ENCODE measurements at regions not wholly inside any gene's neighbourhood (a gene's known extent, or its start where the extent isn't known, plus 50 kb on each side); places are given as distances from the start of the nearest gene placed in this dataset.
A peak's percentile ranks its signal among the peaks of the same experiment; 100 is the strongest.

GRCh38 chr22:27388090-27388600 is 413.4 kb downstream of the MN1 start:
- WGBS, result 89% methylated on average over 3 of the region's 3 CpGs
- H4K91ac ChIP-seq (ENCODE audit: low read length), result no peak overlapping the region
- no peaks in the 10 kb centered on the region for H3K9me3 ChIP-seq (ENCODE audit: control insufficient read depth, low read length)
- no peak overlapping the region for H3K4me2 ChIP-seq (ENCODE audit: low read length, poor library complexity, severe bottlenecking)
- no peak overlapping the region for H3K18ac ChIP-seq (ENCODE audit: low read depth in 1 of 2, low read length in 2 of 2)
- no peak overlapping the region for H3K4ac ChIP-seq (ENCODE audit: low read depth in 1 of 2, low read length in 2 of 2)
- H3K23ac ChIP-seq (ENCODE audit: low read length in 2 of 2), result no peak overlapping the region
- no peak overlapping the region for H2BK12ac ChIP-seq (ENCODE audit: low read length in 2 of 2)
- no peak overlapping the region for H2BK120ac ChIP-seq (ENCODE audit: low read depth, low read length)
- no peak overlapping the region for H3K4me3 ChIP-seq (ENCODE audit: insufficient read depth in 1 of 2, low read depth in 1 of 2, low read length in 2 of 2)
- no peak overlapping the region for H3K9ac ChIP-seq (ENCODE audit: low read length)
- no peaks in the 10 kb centered on the region for H3K79me1 ChIP-seq (replicated peaks; ENCODE audit: low read length, poor library complexity, severe bottlenecking)
- no peak overlapping the region for H2AFZ ChIP-seq (ENCODE audit: low read depth, low read length)
- no peak overlapping the region for H4K8ac ChIP-seq (ENCODE audit: low read length)
- H3K4me1 ChIP-seq (ENCODE audit: control insufficient read depth, insufficient read depth, low read depth, low read length), result peaks cover 11% of the 10 kb centered on the region
- H3K36me3 ChIP-seq (ENCODE audit: control insufficient read depth in 1 of 2, insufficient read depth in 2 of 2, low read depth in 1 of 2, low read length in 2 of 2), result no peaks in the 10 kb centered on the region
- peaks cover 10 to 78% of the 10 kb centered on the region in 2 experiments for H3K27me3 ChIP-seq (ENCODE audit: control insufficient read depth in 1 of 2, insufficient read depth in 1 of 2, low read length in 2 of 2)
- H2BK5ac ChIP-seq (ENCODE audit: low read depth, low read length, poor library complexity, severe bottlenecking), result no peak overlapping the region
- peak overlapping the region; percentile 47 for H2AK5ac ChIP-seq (ENCODE audit: low read length, severe bottlenecking)
- H3K14ac ChIP-seq (ENCODE audit: low read length in 2 of 2), result no peak overlapping the region
- H2BK15ac ChIP-seq (ENCODE audit: low read depth, poor library complexity, severe bottlenecking), result no peak overlapping the region
- no peak overlapping the region for H3K27ac ChIP-seq (ENCODE audit: low read length, poor library complexity, severe bottlenecking)
- no peak for DNase-seq

- no peak overlapping the region for H4K8ac ChIP-seq (ENCODE audit: low read length)
- H3K9ac ChIP-seq (ENCODE audit: low read length), result no peak overlapping the region
- no peak overlapping the region for H2AK5ac ChIP-seq (ENCODE audit: low read length, severe bottlenecking)
- no peak overlapping the region for H3K4me3 ChIP-seq (ENCODE audit: insufficient read depth in 1 of 2, low read depth in 1 of 2, low read length in 2 of 2)
- H3K4me2 ChIP-seq (ENCODE audit: low read length, poor library complexity, severe bottlenecking), result no peak overlapping the region
- no peak overlapping the region for H3K23ac ChIP-seq (ENCODE audit: low read length in 2 of 2)
- no peak overlapping the region for H4K91ac ChIP-seq (ENCODE audit: low read length)
- H3K27ac ChIP-seq (ENCODE audit: low read length, poor library complexity, severe bottlenecking), result no peak overlapping the region
- no peak overlapping the region for H3K18ac ChIP-seq (ENCODE audit: low read depth in 1 of 2, low read length in 2 of 2)
- H3K4me1 ChIP-seq (ENCODE audit: control insufficient read depth, insufficient read depth, low read depth, low read length), result peaks cover 11% of the 10 kb centered on the region
- WGBS, result no CpG with 5 or more reads among the region's 2 CpGs
- no peak overlapping the region for H3K14ac ChIP-seq (ENCODE audit: low read length in 2 of 2)
- no peaks in the 10 kb centered on the region for H3K36me3 ChIP-seq (ENCODE audit: control insufficient read depth in 1 of 2, insufficient read depth in 2 of 2, low read depth in 1 of 2, low read length in 2 of 2)
- H3K4ac ChIP-seq (ENCODE audit: low read depth in 1 of 2, low read length in 2 of 2), result no peak overlapping the region
- no peak overlapping the region for H2BK12ac ChIP-seq (ENCODE audit: low read length in 2 of 2)
- DNase-seq, result no peak
- H2AFZ ChIP-seq (ENCODE audit: low read depth, low read length), result no peak overlapping the region
- no peaks in the 10 kb centered on the region for H3K9me3 ChIP-seq (ENCODE audit: control insufficient read depth, low read length)
- peaks cover 10 to 82% of the 10 kb centered on the region in 2 experiments for H3K27me3 ChIP-seq (ENCODE audit: control insufficient read depth in 1 of 2, insufficient read depth in 1 of 2, low read length in 2 of 2)
- no peaks in the 10 kb centered on the region for H3K79me1 ChIP-seq (replicated peaks; ENCODE audit: low read length, poor library complexity, severe bottlenecking)
- no peak overlapping the region for H2BK15ac ChIP-seq (ENCODE audit: low read depth, poor library complexity, severe bottlenecking)
- no peak overlapping the region for H2BK120ac ChIP-seq (ENCODE audit: low read depth, low read length)
- H2BK5ac ChIP-seq (ENCODE audit: low read depth, low read length, poor library complexity, severe bottlenecking), result no peak overlapping the region
Measured at GRCh38 chr22:27389727-27390075, 411.9 kb downstream of the MN1 start.

GRCh38 chr22:27391092-27391770 is 410.3 kb downstream of the MN1 start:
- no peak for DNase-seq
- Histone ChIP-seq H3K27me3 (ENCODE audit: control insufficient read depth in 1 of 2, insufficient read depth in 1 of 2, low read length in 2 of 2) (peaks cover 10 to 80% of the 10 kb centered on the region in 2 experiments), H3K36me3 (ENCODE audit: control insufficient read depth in 1 of 2, insufficient read depth in 2 of 2, low read depth in 1 of 2, low read length in 2 of 2) (no peaks in the 10 kb centered on the region), H3K4me1 (ENCODE audit: control insufficient read depth, insufficient read depth, low read depth, low read length) (peaks cover 3% of the 10 kb centered on the region), H3K4me2 (ENCODE audit: low read length, poor library complexity, severe bottlenecking) (no peak overlapping the region), H2BK120ac (ENCODE audit: low read depth, low read length) (no peak overlapping the region), H3K27ac (ENCODE audit: low read length, poor library complexity, severe bottlenecking) (no peak overlapping the region), H2BK12ac (ENCODE audit: low read length in 2 of 2) (no peak overlapping the region), H4K8ac (ENCODE audit: low read length) (no peak overlapping the region), H4K91ac (ENCODE audit: low read length) (no peak overlapping the region), H3K4ac (ENCODE audit: low read depth in 1 of 2, low read length in 2 of 2) (no peak overlapping the region), H3K9ac (ENCODE audit: low read length) (no peak overlapping the region), H3K14ac (ENCODE audit: low read length in 2 of 2) (no peak overlapping the region), H2BK5ac (ENCODE audit: low read depth, low read length, poor library complexity, severe bottlenecking) (no peak overlapping the region), H2AK5ac (ENCODE audit: low read length, severe bottlenecking) (no peak overlapping the region), H2AFZ (ENCODE audit: low read depth, low read length) (no peak overlapping the region), H3K18ac (ENCODE audit: low read depth in 1 of 2, low read length in 2 of 2) (no peak overlapping the region), H2BK15ac (ENCODE audit: low read depth, poor library complexity, severe bottlenecking) (no peak overlapping the region), H3K9me3 (ENCODE audit: control insufficient read depth, low read length) (no peaks in the 10 kb centered on the region), H3K23ac (ENCODE audit: low read length in 2 of 2) (no peak overlapping the region), H3K79me1 (replicated peaks; ENCODE audit: low read length, poor library complexity, severe bottlenecking) (no peaks in the 10 kb centered on the region), H3K4me3 (ENCODE audit: insufficient read depth in 1 of 2, low read depth in 1 of 2, low read length in 2 of 2) (no peak overlapping the region)
- 31% methylated on average over 6 of the region's 7 CpGs for WGBS

- Histone ChIP-seq H3K36me3 (ENCODE audit: control insufficient read depth in 1 of 2, insufficient read depth in 2 of 2, low read depth in 1 of 2, low read length in 2 of 2) (no peaks in the 10 kb centered on the region), H4K8ac (ENCODE audit: low read length) (no peak overlapping the region), H3K14ac (ENCODE audit: low read length in 2 of 2) (no peak overlapping the region), H3K18ac (ENCODE audit: low read depth in 1 of 2, low read length in 2 of 2) (no peak overlapping the region), H2AK5ac (ENCODE audit: low read length, severe bottlenecking) (no peak overlapping the region), H3K4me1 (ENCODE audit: control insufficient read depth, insufficient read depth, low read depth, low read length) (peaks cover 3% of the 10 kb centered on the region), H3K9ac (ENCODE audit: low read length) (no peak overlapping the region), H3K9me3 (ENCODE audit: control insufficient read depth, low read length) (no peaks in the 10 kb centered on the region), H3K79me1 (replicated peaks; ENCODE audit: low read length, poor library complexity, severe bottlenecking) (no peaks in the 10 kb centered on the region), H3K27me3 (ENCODE audit: control insufficient read depth in 1 of 2, insufficient read depth in 1 of 2, low read length in 2 of 2) (peaks cover 5 to 71% of the 10 kb centered on the region in 2 experiments), H3K27ac (ENCODE audit: low read length, poor library complexity, severe bottlenecking) (no peak overlapping the region), H2BK120ac (ENCODE audit: low read depth, low read length) (no peak overlapping the region), H3K4me2 (ENCODE audit: low read length, poor library complexity, severe bottlenecking) (no peak overlapping the region), H2BK5ac (ENCODE audit: low read depth, low read length, poor library complexity, severe bottlenecking) (no peak overlapping the region), H4K91ac (ENCODE audit: low read length) (no peak overlapping the region), H3K4me3 (ENCODE audit: insufficient read depth in 1 of 2, low read depth in 1 of 2, low read length in 2 of 2) (no peak overlapping the region), H3K23ac (ENCODE audit: low read length in 2 of 2) (no peak overlapping the region), H2BK15ac (ENCODE audit: low read depth, poor library complexity, severe bottlenecking) (no peak overlapping the region), H2AFZ (ENCODE audit: low read depth, low read length) (no peak overlapping the region), H3K4ac (ENCODE audit: low read depth in 1 of 2, low read length in 2 of 2) (no peak overlapping the region), H2BK12ac (ENCODE audit: low read length in 2 of 2) (no peak overlapping the region)
- WGBS, result 100% methylated on average over 2 of the region's 4 CpGs
- DNase-seq, result no peak
Measured at GRCh38 chr22:27393371-27393770, 408.2 kb downstream of the MN1 start.
